CD4-positive, alpha-beta T cell (primary cell): ENCODE measurements at regions not wholly inside any gene's neighbourhood (a gene's known extent, or its start where the extent isn't known, plus 50 kb on each side); places are given as distances from the start of the nearest gene placed in this dataset.

Source experiments
- ATAC-seq: fragments of 200-7000 bp; cut with Tn5 transposase; one replicate; pipeline ENCODE4 v1.10.0; 2022; ENCODE audit warnings: mild to moderate bottlenecking; ENCODE audit not compliant: poor library complexity
- CTCF ChIA-PET: fragments of 350-600 bp; sonication (Branson Sonifier 250); formaldehyde crosslinking; loops from one replicate; lab custom pipeline; 2021; ENCODE audit warnings: antibody characterized with exemption, inconsistent platforms; lab: Charles Lee
- POLR2A ChIA-PET: fragments of 350-600 bp; sonication (Branson Sonifier 250); formaldehyde crosslinking; loops from one replicate; lab custom pipeline; 2021; ENCODE audit warnings: antibody characterized with exemption, inconsistent platforms; lab: Charles Lee
- DNase-seq, 14 experiments: peaks; one replicate each; pipeline ENCODE4 v3.0.0-alpha.2; 2013 to 2020; ENCODE audit warnings: mixed read lengths in 2 of 14
- H3K27ac ChIP-seq, 2 donors: one replicate each; pipeline versions ENCODE4 v1.5.1 to v1.7.0; 2013; ENCODE audit warnings: low read length in 2 of 2, low read depth in 1 of 2, mild to moderate bottlenecking in 1 of 2
- H3K27me3 ChIP-seq, 2 experiments: 1 replicate in 1 of 2; 2 replicates in 1 of 2; pipeline versions ENCODE4 v1.6.1 to v1.7.0; 2013; ENCODE audit warnings: low read length in 2 of 2, control low read depth in 1 of 2, mild to moderate bottlenecking in 1 of 2, moderate library complexity in 1 of 2; ENCODE audit not compliant: insufficient read depth in 2 of 2, control insufficient read depth in 1 of 2
- H3K36me3 ChIP-seq: one replicate; pipeline ENCODE4 v1.6.1; 2013; ENCODE audit warnings: low read length, control low read depth; ENCODE audit not compliant: insufficient read depth
- H3K4me1 ChIP-seq: one replicate; pipeline ENCODE4 v1.6.1; 2013; ENCODE audit warnings: low read length, control low read depth; ENCODE audit not compliant: insufficient read depth
- H3K4me3 ChIP-seq: one replicate; pipeline ENCODE4 v1.5.1; 2013; ENCODE audit warnings: mild to moderate bottlenecking, low read length, moderate library complexity
- H3K9me3 ChIP-seq, 2 experiments: 1 replicate in 1 of 2; 2 replicates in 1 of 2; pipeline versions ENCODE4 v1.6.1 to v1.7.0; 2013; ENCODE audit warnings: low read length in 2 of 2, mild to moderate bottlenecking in 2 of 2, control low read depth in 1 of 2, moderate library complexity in 1 of 2; ENCODE audit not compliant: control insufficient read depth in 1 of 2, insufficient read depth in 1 of 2
- H3K27ac Mint-ChIP-seq: one replicate; pipeline ENCODE4 v1.8.0; 2020; ENCODE audit warnings: mixed read lengths
- H3K27me3 Mint-ChIP-seq: one replicate; pipeline ENCODE4 v1.8.0; 2021; ENCODE audit warnings: mixed read lengths
- H3K36me3 Mint-ChIP-seq: one replicate; pipeline ENCODE4 v1.8.0; 2021; ENCODE audit warnings: low read depth, mixed read lengths
- H3K4me1 Mint-ChIP-seq: one replicate; pipeline ENCODE4 v1.8.0; 2021; ENCODE audit warnings: low read depth, mixed read lengths
- H3K4me3 Mint-ChIP-seq: one replicate; pipeline ENCODE4 v1.8.0; 2020; ENCODE audit warnings: mild to moderate bottlenecking, mixed read lengths
- H3K9me3 Mint-ChIP-seq: one replicate; pipeline ENCODE4 v1.8.0; 2020; ENCODE audit warnings: mixed read lengths
- intact Hi-C, 2 experiments: fragments of 100-400 bp; cut with DNase I in 1 of 2; cut with micrococcal nuclease in 1 of 2; formaldehyde crosslinking; loops; one replicate each; pipeline versions ENCODE4 v1.15.1 to v1.9.0; 2023 to 2025; cut with DNase I, micrococcal nuclease
- TF ChIP-seq, protein P1 (sequence below): fragments of 200-600 bp; IDR thresholded peaks from one replicate; pipeline ENCODE4 v1.8.0; 2022; ENCODE audit warnings: antibody characterized with exemption, mild to moderate bottlenecking

DNA sequence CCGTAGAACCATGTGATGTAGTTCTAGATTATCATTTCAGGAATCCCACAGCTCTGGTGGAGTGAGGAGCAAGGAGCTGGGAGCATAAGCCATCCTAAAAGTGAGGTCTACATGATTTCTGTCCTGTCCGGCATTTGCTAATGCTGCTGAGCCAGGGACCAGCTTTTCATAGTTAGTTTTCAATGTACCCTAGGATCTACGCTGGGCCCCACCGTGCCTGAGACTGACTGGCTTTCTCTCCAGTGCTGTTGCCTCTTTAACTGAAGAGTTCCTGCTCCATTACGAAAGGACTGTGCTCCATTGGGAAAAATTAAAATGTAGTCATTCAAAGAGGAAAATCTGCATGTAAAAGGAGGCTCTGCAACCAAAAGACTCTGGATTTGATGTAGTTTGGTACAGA, 634.8 kb downstream of the DMRTA1 start:
- no peak for DNase-seq
- Histone ChIP-seq H3K36me3 (no peaks in the 10 kb centered on the region), H3K4me3 (no peak overlapping the region), H3K27ac (no peak overlapping the region), H3K4me1 (no peaks in the 10 kb centered on the region), H3K27me3 (no peaks in the 10 kb centered on the region), H3K9me3 (peaks cover 4 to 7% of the 10 kb centered on the region in 2 experiments)
- no peak for ATAC-seq
- Mint-ChIP-seq H3K4me3 (no peak overlapping the region), H3K4me1 (no peaks in the 10 kb centered on the region), H3K36me3 (no peaks in the 10 kb centered on the region), H3K27me3 (no peaks in the 10 kb centered on the region), H3K9me3 (peaks cover 23% of the 10 kb centered on the region), H3K27ac (no peak overlapping the region)
- POLR2A ChIA-PET: no interaction called here
- CTCF ChIA-PET: no interaction called here
- intact Hi-C loops: no loop called here
- TF ChIP-seq, protein P1, sequence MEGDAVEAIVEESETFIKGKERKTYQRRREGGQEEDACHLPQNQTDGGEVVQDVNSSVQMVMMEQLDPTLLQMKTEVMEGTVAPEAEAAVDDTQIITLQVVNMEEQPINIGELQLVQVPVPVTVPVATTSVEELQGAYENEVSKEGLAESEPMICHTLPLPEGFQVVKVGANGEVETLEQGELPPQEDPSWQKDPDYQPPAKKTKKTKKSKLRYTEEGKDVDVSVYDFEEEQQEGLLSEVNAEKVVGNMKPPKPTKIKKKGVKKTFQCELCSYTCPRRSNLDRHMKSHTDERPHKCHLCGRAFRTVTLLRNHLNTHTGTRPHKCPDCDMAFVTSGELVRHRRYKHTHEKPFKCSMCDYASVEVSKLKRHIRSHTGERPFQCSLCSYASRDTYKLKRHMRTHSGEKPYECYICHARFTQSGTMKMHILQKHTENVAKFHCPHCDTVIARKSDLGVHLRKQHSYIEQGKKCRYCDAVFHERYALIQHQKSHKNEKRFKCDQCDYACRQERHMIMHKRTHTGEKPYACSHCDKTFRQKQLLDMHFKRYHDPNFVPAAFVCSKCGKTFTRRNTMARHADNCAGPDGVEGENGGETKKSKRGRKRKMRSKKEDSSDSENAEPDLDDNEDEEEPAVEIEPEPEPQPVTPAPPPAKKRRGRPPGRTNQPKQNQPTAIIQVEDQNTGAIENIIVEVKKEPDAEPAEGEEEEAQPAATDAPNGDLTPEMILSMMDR: no peak

DNA sequence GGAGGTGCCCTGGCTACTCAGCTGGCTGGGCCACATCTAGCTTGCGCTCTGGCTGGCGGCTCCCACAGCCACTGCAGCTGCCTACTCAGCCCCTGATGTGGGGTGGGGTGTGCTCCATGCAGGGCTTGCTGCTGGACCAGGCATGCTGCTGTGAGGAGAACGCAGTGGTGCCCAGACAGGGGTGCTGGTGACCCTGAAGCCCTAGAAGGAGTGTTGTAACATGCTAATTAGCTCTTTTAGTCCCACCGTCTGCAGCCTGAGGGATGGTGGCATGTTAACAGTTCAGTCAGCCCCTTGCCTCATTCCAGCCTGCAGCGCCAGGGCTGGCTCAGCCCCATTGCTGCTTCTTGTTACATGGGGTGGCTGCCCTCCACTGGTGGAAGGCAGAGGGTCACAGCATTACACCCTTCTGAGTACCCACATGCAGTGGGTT, 642.3 kb downstream of the DMRTA1 start:
- Mint-ChIP-seq H3K27me3 (no peaks in the 10 kb centered on the region), H3K9me3 (peaks cover 15% of the 10 kb centered on the region), H3K27ac (no peak overlapping the region), H3K4me3 (no peak overlapping the region), H3K36me3 (no peaks in the 10 kb centered on the region), H3K4me1 (no peaks in the 10 kb centered on the region)
- Histone ChIP-seq H3K4me1 (no peaks in the 10 kb centered on the region), H3K4me3 (no peak overlapping the region), H3K9me3 (peaks cover 0 to 8% of the 10 kb centered on the region in 2 experiments), H3K27me3 (no peaks in the 10 kb centered on the region), H3K36me3 (no peaks in the 10 kb centered on the region), H3K27ac (no peak overlapping the region)
- intact Hi-C loops: no loop called here
- TF ChIP-seq, protein P1: no peak
- ATAC-seq (no peak), DNase-seq (no peak)
- ChIA-PET POLR2A (no interaction called here), CTCF (no interaction called here)

DNA sequence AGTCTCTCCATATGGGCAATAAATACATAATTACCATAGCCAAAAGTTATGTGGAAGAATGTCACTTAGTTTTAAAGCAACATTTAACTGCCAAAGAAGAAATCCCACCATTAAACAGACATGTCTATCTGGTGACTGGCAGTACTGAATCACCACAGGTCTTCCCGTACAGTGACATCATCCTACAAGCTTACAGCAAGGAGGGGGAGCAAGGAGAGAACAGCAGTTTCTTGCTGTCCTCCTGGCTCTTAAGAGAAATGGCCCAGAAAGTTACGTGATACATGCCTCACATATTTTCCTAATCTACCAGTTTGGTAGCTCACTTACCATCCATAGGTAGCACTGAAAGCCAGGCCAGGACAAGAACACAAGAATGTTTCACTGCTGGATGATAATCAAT, 671.0 kb downstream of the DMRTA1 start:
- Histone ChIP-seq H3K27me3 (no peaks in the 10 kb centered on the region), H3K4me1 (no peaks in the 10 kb centered on the region), H3K36me3 (no peaks in the 10 kb centered on the region), H3K4me3 (no peak overlapping the region), H3K9me3 (peaks cover 0 to 4% of the 10 kb centered on the region in 2 experiments), H3K27ac (no peak overlapping the region)
- ATAC-seq (no peak), DNase-seq (no peak)
- Mint-ChIP-seq H3K27ac (no peak overlapping the region), H3K4me3 (no peak overlapping the region), H3K27me3 (no peaks in the 10 kb centered on the region), H3K36me3 (no peaks in the 10 kb centered on the region), H3K4me1 (no peaks in the 10 kb centered on the region), H3K9me3 (peaks cover 13% of the 10 kb centered on the region)
- ChIA-PET CTCF (no interaction called here), POLR2A (no interaction called here)
- TF ChIP-seq, protein P1: no peak
- intact Hi-C loops: no loop called here
